Astrocyte (in vitro differentiated cells and primary cell): ENCODE measurements at regions not wholly inside any gene's neighbourhood (a gene's known extent, or its start where the extent isn't known, plus 50 kb on each side); places are given as distances from the start of the nearest gene placed in this dataset.

Experiments used
- DNase-seq: peaks from one replicate; pipeline ENCODE4 v3.0.0-alpha.2; 2010; ENCODE audit warnings: low read depth
- FAIRE-seq: peaks from 2 replicates; lab custom pipeline; 2011; peaks lifted over from hg19 to GRCh38; lab: Jason Lieb, UNC
- H2AFZ ChIP-seq: 2 replicates; pipeline ENCODE4 v1.6.0; 2012; ENCODE audit warnings: low read depth, low read length, inconsistent platforms
- H3K27ac ChIP-seq: 2 replicates; pipeline ENCODE4 v1.5.1; 2011; ENCODE audit warnings: low read depth, low read length, inconsistent platforms
- H3K27me3 ChIP-seq: 2 replicates; pipeline ENCODE4 v1.6.0; 2011; ENCODE audit warnings: low read length, inconsistent platforms; ENCODE audit not compliant: insufficient read depth
- H3K36me3 ChIP-seq: 2 replicates; pipeline ENCODE4 v1.5.1; 2011; ENCODE audit warnings: low read length, inconsistent platforms; ENCODE audit not compliant: insufficient read depth
- H3K4me1 ChIP-seq: 2 replicates; pipeline ENCODE4 v1.5.1; 2011; ENCODE audit warnings: low read length, inconsistent platforms; ENCODE audit not compliant: insufficient read depth
- H3K4me2 ChIP-seq: 2 replicates; pipeline ENCODE4 v1.6.0; 2012; ENCODE audit warnings: low read length, inconsistent platforms
- H3K4me3 ChIP-seq: 2 replicates; pipeline ENCODE4 v1.5.1; 2011; ENCODE audit warnings: low read depth, mild to moderate bottlenecking, low read length, inconsistent platforms; ENCODE audit not compliant: insufficient read depth
- H3K79me2 ChIP-seq: 2 replicates; pipeline ENCODE4 v1.6.0; 2012; ENCODE audit warnings: mild to moderate bottlenecking, low read length, inconsistent platforms; ENCODE audit not compliant: insufficient read depth
- H3K9ac ChIP-seq: 2 replicates; pipeline ENCODE4 v1.6.0; 2012; ENCODE audit warnings: mild to moderate bottlenecking, low read length, inconsistent platforms
- H3K9me3 ChIP-seq: 2 replicates; pipeline ENCODE4 v1.5.1; 2012; ENCODE audit warnings: low read depth, mild to moderate bottlenecking, low read length, inconsistent platforms; ENCODE audit not compliant: insufficient read depth
- H4K20me1 ChIP-seq: 2 replicates; pipeline ENCODE4 v1.6.0; 2012; ENCODE audit warnings: low read length, inconsistent platforms; ENCODE audit not compliant: insufficient read depth
- H3K27ac Mint-ChIP-seq: one replicate; pipeline ENCODE4 v1.8.0; 2021; ENCODE audit warnings: mild to moderate bottlenecking, mixed read lengths; ENCODE audit not compliant: unreplicated experiment
- H3K27me3 Mint-ChIP-seq: one replicate; pipeline ENCODE4 v1.8.0; 2021; ENCODE audit warnings: low read depth, mixed read lengths; ENCODE audit not compliant: unreplicated experiment
- H3K36me3 Mint-ChIP-seq: one replicate; pipeline ENCODE4 v1.8.0; 2021; ENCODE audit warnings: low read depth, mixed read lengths; ENCODE audit not compliant: unreplicated experiment
- H3K4me1 Mint-ChIP-seq: one replicate; pipeline ENCODE4 v1.8.0; 2021; ENCODE audit warnings: low read depth, mixed read lengths; ENCODE audit not compliant: unreplicated experiment
- H3K4me3 Mint-ChIP-seq: one replicate; pipeline ENCODE4 v1.8.0; 2021; ENCODE audit warnings: mild to moderate bottlenecking, moderate library complexity, mixed read lengths; ENCODE audit not compliant: unreplicated experiment
- H3K9me3 Mint-ChIP-seq: one replicate; pipeline ENCODE4 v1.8.0; 2021; ENCODE audit warnings: mild to moderate bottlenecking, mixed read lengths; ENCODE audit not compliant: unreplicated experiment
- CTCF ChIP-seq: IDR thresholded peaks from 2 replicates; pipeline ENCODE4 v1.5.1; 2011; ENCODE audit warnings: low read depth, mild to moderate bottlenecking, inconsistent platforms, low read length, moderate library complexity; ENCODE audit not compliant: insufficient read depth
- EZH2 ChIP-seq: IDR thresholded peaks from 2 replicates; pipeline ENCODE4 v1.6.1; 2012; ENCODE audit warnings: mild to moderate bottlenecking, low read length, inconsistent platforms; ENCODE audit not compliant: insufficient read depth

- peak; percentile 6 for DNase-seq
- Histone ChIP-seq H3K4me1 (no peaks in the 10 kb centered on the region), H3K9me3 (no peaks in the 10 kb centered on the region), H3K27ac (no peak overlapping the region), H3K27me3 (no peaks in the 10 kb centered on the region), H3K4me2 (no peak overlapping the region), H4K20me1 (no peaks in the 10 kb centered on the region), H3K9ac (no peak overlapping the region), H3K36me3 (no peaks in the 10 kb centered on the region), H2AFZ (no peak overlapping the region), H3K4me3 (no peak overlapping the region), H3K79me2 (no peaks in the 10 kb centered on the region)
- no peak for FAIRE-seq
- Mint-ChIP-seq H3K36me3 (no peaks in the 10 kb centered on the region), H3K27ac (peak overlapping the region; percentile 82), H3K4me3 (no peak overlapping the region), H3K27me3 (no peaks in the 10 kb centered on the region), H3K9me3 (no peaks in the 10 kb centered on the region), H3K4me1 (peaks cover 32% of the 10 kb centered on the region)
- no peak for TF ChIP-seq EZH2
Measured at GRCh38 chr3:34783876-34784275, 855.4 kb upstream of the ARPP21 start.

GRCh38 chr3:34793057-34793456, 846.3 kb upstream of the ARPP21 start:
- Histone ChIP-seq H3K79me2 (no peaks in the 10 kb centered on the region), H2AFZ (no peak overlapping the region), H3K9me3 (no peaks in the 10 kb centered on the region), H3K4me3 (no peak overlapping the region), H3K27me3 (no peaks in the 10 kb centered on the region), H3K9ac (no peak overlapping the region), H4K20me1 (no peaks in the 10 kb centered on the region), H3K4me2 (no peak overlapping the region), H3K36me3 (no peaks in the 10 kb centered on the region), H3K4me1 (no peaks in the 10 kb centered on the region), H3K27ac (no peak overlapping the region)
- Mint-ChIP-seq H3K4me1 (peaks cover 13% of the 10 kb centered on the region), H3K4me3 (no peak overlapping the region), H3K9me3 (no peaks in the 10 kb centered on the region), H3K36me3 (no peaks in the 10 kb centered on the region), H3K27me3 (no peaks in the 10 kb centered on the region), H3K27ac (no peak overlapping the region)
- no peak for FAIRE-seq
- peak; percentile 5 for DNase-seq
- TF ChIP-seq CTCF, result no peak
- no peak for TF ChIP-seq EZH2

DNA sequence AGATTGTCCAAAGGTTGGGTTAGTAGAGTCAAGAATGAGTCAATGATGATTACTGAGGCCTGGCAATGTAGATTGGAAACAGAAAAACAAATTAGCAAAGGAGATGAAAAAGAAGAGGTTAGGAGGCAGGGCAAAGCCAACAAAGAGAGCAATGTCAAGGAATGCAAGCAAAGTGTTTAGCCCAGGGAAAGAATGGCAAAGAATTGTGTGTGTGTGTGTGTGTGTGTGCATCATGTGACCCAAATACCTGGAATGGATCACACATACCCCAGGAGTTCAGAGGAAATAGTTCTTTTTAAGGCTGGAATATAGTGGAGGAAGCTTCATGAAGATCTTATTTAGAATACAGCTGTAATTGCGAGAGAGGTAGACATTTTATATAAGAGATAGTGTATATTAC, 831.7 kb upstream of the ARPP21 start:
- Mint-ChIP-seq H3K4me1 (peaks cover 3% of the 10 kb centered on the region), H3K4me3 (no peak overlapping the region), H3K9me3 (no peaks in the 10 kb centered on the region), H3K36me3 (no peaks in the 10 kb centered on the region), H3K27me3 (peaks cover 2% of the 10 kb centered on the region), H3K27ac (no peak overlapping the region)
- no peak for DNase-seq
- TF ChIP-seq CTCF, result no peak
- no peak for TF ChIP-seq EZH2
- H3K9me3 ChIP-seq, result no peaks in the 10 kb centered on the region
- no peak overlapping the region for H3K4me2 ChIP-seq
- no peak overlapping the region for H2AFZ ChIP-seq
- no peaks in the 10 kb centered on the region for H4K20me1 ChIP-seq
- H3K36me3 ChIP-seq, result no peaks in the 10 kb centered on the region
- no peak overlapping the region for H3K4me3 ChIP-seq
- no peak overlapping the region for H3K27ac ChIP-seq
- no peaks in the 10 kb centered on the region for H3K4me1 ChIP-seq
- no peak for FAIRE-seq
- no peaks in the 10 kb centered on the region for H3K27me3 ChIP-seq
- H3K9ac ChIP-seq, result no peak overlapping the region
- H3K79me2 ChIP-seq, result no peaks in the 10 kb centered on the region
